RWPE1 (cell line): ENCODE measurements at regions not wholly inside any gene's neighbourhood (a gene's known extent, or its start where the extent isn't known, plus 50 kb on each side); places are given as distances from the start of the nearest gene placed in this dataset.
A peak's percentile ranks its signal among the peaks of the same experiment; 100 is the strongest.

Experiments used
- CTCF ChIA-PET: fragments of 350-600 bp; sonication (Branson Sonifier 250); formaldehyde crosslinking; extraction: SDS; loops from one replicate; lab custom pipeline; 2021; lab: Yijun Ruan, JAX
- POLR2A ChIA-PET: fragments of 400-600 bp; formaldehyde crosslinking; extraction: SDS; loops from one replicate; lab custom pipeline; 2020; ENCODE audit warnings: antibody characterized with exemption; ENCODE audit not compliant: low non-redundant PET; lab: Yijun Ruan, JAX
- DNase-seq: peaks from one replicate; pipeline ENCODE4 v3.0.0; 2012; ENCODE audit warnings: low spot score
- H3K27ac ChIP-seq: fragments of 450-650 bp; 2 replicates; pipeline ENCODE4 v1.5.1; 2017
- CTCF ChIP-seq: fragments of 450-650 bp; conservative IDR thresholded peaks from 2 replicates; pipeline ENCODE4 v1.5.1; 2017; ENCODE audit warnings: low read depth, mild to moderate bottlenecking

- no peak for DNase-seq
- ChIA-PET CTCF (interaction anchor here (0.6 to 1.2 kb wide), 4 partner anchors 11 to 719 kb away, joined by 3 to 4 read pairs (median 3); no protein-coding TSS in a partner anchor), POLR2A (no interaction called here)
- TF ChIP-seq CTCF = no peak
- H3K27ac ChIP-seq = no peak overlapping the region; the same call in 1 of the 2 replicates
Measured at GRCh38 chr5:58016877-58017276, 443.0 kb downstream of the PLK2 start.

- ChIA-PET POLR2A (no interaction called here), CTCF (interaction anchor here (0.6 to 1.2 kb wide), 3 partner anchors 10 to 241 kb away, joined by 3 to 4 read pairs (median 3); no protein-coding TSS in a partner anchor)
- DNase-seq = peak; percentile 77
- TF ChIP-seq CTCF = no peak
- H3K27ac ChIP-seq = peak overlapping the region; percentile 53
Measured at GRCh38 chr5:58016358-58016757, 443.5 kb downstream of the PLK2 start.

- CTCF ChIA-PET = no interaction called here
- POLR2A ChIA-PET = no interaction called here
Measured at GRCh38 chr5:58015175-58015574, 444.7 kb downstream of the PLK2 start.

GRCh38 chr5:58013542-58014258 is 446.2 kb downstream of the PLK2 start:
- TF ChIP-seq CTCF = no peak
- POLR2A ChIA-PET = no interaction called here
- DNase-seq = no peak
- CTCF ChIA-PET = interaction anchor here (0.5 to 1.2 kb wide), 2 partner anchors 259 to 514 kb away, joined by 3 to 5 read pairs; no protein-coding TSS in a partner anchor
- no peak overlapping the region for H3K27ac ChIP-seq

More at GRCh38 chr5:58015175-58015574, 444.7 kb downstream of the PLK2 start:
- no peak for TF ChIP-seq CTCF
- H3K27ac ChIP-seq = no peak overlapping the region
- no peak for DNase-seq

- DNase-seq = no peak
- POLR2A ChIA-PET = no interaction called here
- no peak for TF ChIP-seq CTCF
- CTCF ChIA-PET = interaction anchor here (0.5 to 1.2 kb wide), 2 partner anchors 260 to 513 kb away, joined by 3 to 5 read pairs; no protein-coding TSS in a partner anchor
- no peak overlapping the region for H3K27ac ChIP-seq
Measured at GRCh38 chr5:58012801-58013315, 447.0 kb downstream of the PLK2 start.

GRCh38 chr5:58012102-58012501 is 447.8 kb downstream of the PLK2 start:
- POLR2A ChIA-PET = no interaction called here
- TF ChIP-seq CTCF = no peak
- CTCF ChIA-PET = interaction anchor here (0.7 kb wide), 1 partner anchor 99 kb away, joined by 3 read pairs; no protein-coding TSS in a partner anchor
- DNase-seq = no peak
- no peak overlapping the region for H3K27ac ChIP-seq
